Breast epithelium (tissue), 4 donors: ENCODE measurements at regions not wholly inside any gene's neighbourhood (a gene's known extent, or its start where the extent isn't known, plus 50 kb on each side); places are given as distances from the start of the nearest gene placed in this dataset.

Source experiments
- DNase-seq, 2 donors: peaks; one replicate each; pipeline ENCODE4 v3.0.0-alpha.2; 2019; ENCODE audit warnings: low spot score in 2 of 2
- H3K27ac ChIP-seq, 2 donors: fragments of 200-600 bp; sonication (generic) in 1 of 2; one replicate each; pipeline ENCODE4 v1.5.1; 2016 to 2019; ENCODE audit warnings: mild to moderate bottlenecking in 1 of 2
- H3K27me3 ChIP-seq, 2 donors: fragments of 200-600 bp; sonication (generic) in 1 of 2; one replicate each; pipeline versions ENCODE4 v1.5.1 to v1.6.0; 2017 to 2019; ENCODE audit warnings: control low read depth in 1 of 2, mild to moderate bottlenecking in 1 of 2
- H3K36me3 ChIP-seq: fragments of 200-600 bp; one replicate; pipeline ENCODE4 v1.5.1; 2019
- H3K4me1 ChIP-seq, 2 donors: fragments of 200-600 bp; sonication (generic); one replicate each; pipeline ENCODE4 v1.5.1; 2016 to 2019; ENCODE audit warnings: control low read depth in 1 of 2
- H3K4me3 ChIP-seq, 3 donors: fragments of 200-600 bp; sonication (generic); 1 replicate in 2 of 3; 2 replicates in 1 of 3; pipeline ENCODE4 v1.5.1; 2016 to 2019; ENCODE audit warnings: mild to moderate bottlenecking in 3 of 3, moderate library complexity in 2 of 3
- H3K9me3 ChIP-seq, 2 donors: fragments of 200-600 bp; sonication (generic) in 1 of 2; one replicate each; pipeline ENCODE4 v1.5.1; 2016 to 2019; ENCODE audit warnings: control low read depth in 1 of 2
- POLR2A ChIP-seq: fragments of 450-650 bp; IDR thresholded peaks from one replicate; pipeline ENCODE4 v1.6.1; 2016; ENCODE audit warnings: antibody characterized with exemption, mild to moderate bottlenecking, moderate library complexity
- POLR2AphosphoS5 ChIP-seq, 3 donors: sonication (generic); formaldehyde crosslinking; IDR thresholded peaks; one replicate each; pipeline ENCODE4 v1.6.1; 2017; ENCODE audit warnings: antibody characterized with exemption in 3 of 3
- intact Hi-C: fragments of 100-400 bp; cut with DNase I; formaldehyde crosslinking; loops from one replicate; pipeline ENCODE4 v1.15.1; 2023; ENCODE audit warnings: low total_unique reads
- TF ChIP-seq, protein P1 (sequence below), 3 donors: fragments of 450-650 bp; IDR thresholded peaks; one replicate each; pipeline ENCODE4 v1.5.1; 2016 to 2017; ENCODE audit warnings: antibody characterized with exemption in 3 of 3, mild to moderate bottlenecking in 3 of 3, moderate library complexity in 3 of 3

- intact Hi-C loops: loop anchor here (1.0 kb wide), 1 partner anchor 8 kb away; no protein-coding TSS in a partner anchor
- H3K4me3 ChIP-seq: no peak overlapping the region
- H3K9me3 ChIP-seq: no peaks in the 10 kb centered on the region
- no peaks in the 10 kb centered on the region for H3K4me1 ChIP-seq
- no peaks in the 10 kb centered on the region for H3K36me3 ChIP-seq
- TF ChIP-seq POLR2A: no peak
- TF ChIP-seq, protein P1, sequence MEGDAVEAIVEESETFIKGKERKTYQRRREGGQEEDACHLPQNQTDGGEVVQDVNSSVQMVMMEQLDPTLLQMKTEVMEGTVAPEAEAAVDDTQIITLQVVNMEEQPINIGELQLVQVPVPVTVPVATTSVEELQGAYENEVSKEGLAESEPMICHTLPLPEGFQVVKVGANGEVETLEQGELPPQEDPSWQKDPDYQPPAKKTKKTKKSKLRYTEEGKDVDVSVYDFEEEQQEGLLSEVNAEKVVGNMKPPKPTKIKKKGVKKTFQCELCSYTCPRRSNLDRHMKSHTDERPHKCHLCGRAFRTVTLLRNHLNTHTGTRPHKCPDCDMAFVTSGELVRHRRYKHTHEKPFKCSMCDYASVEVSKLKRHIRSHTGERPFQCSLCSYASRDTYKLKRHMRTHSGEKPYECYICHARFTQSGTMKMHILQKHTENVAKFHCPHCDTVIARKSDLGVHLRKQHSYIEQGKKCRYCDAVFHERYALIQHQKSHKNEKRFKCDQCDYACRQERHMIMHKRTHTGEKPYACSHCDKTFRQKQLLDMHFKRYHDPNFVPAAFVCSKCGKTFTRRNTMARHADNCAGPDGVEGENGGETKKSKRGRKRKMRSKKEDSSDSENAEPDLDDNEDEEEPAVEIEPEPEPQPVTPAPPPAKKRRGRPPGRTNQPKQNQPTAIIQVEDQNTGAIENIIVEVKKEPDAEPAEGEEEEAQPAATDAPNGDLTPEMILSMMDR (IDR thresholded peaks at IDR 0.05): no peak
- TF ChIP-seq POLR2AphosphoS5 (IDR thresholded peaks at IDR 0.05): no peak
- DNase-seq: no peak
- H3K27ac ChIP-seq: no peak overlapping the region
- no peaks in the 10 kb centered on the region for H3K27me3 ChIP-seq
Measured at GRCh38 chr16:7765079-7765550, 432.5 kb downstream of the RBFOX1 start.

DNA sequence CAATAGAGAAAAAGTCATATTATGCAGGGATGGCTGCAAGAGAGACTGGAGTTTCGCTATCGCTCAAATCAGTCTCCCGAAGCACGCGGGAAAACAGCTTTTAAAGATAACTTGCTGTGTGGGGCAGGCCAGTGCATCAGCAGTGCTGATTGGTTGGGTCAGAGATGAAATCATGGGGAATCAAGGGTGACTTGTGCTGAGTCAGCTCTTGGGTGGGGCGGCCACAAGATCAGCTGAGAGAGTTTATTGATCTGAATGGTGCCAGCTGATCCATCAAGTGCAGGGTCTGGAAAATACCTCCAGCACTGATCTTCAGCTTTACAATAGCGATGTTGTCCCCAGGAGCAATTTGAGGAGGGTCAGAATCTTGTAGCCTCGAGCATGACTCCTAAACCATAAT is 430.5 kb downstream of the RBFOX1 start:
- H3K27ac ChIP-seq: no peak overlapping the region
- no peaks in the 10 kb centered on the region for H3K4me1 ChIP-seq
- H3K9me3 ChIP-seq: no peaks in the 10 kb centered on the region
- no peaks in the 10 kb centered on the region for H3K27me3 ChIP-seq
- TF ChIP-seq POLR2AphosphoS5 (IDR thresholded peaks at IDR 0.05) (no peak), POLR2A (no peak)
- TF ChIP-seq, protein P1 (IDR thresholded peaks at IDR 0.05): no peak
- no peak overlapping the region for H3K4me3 ChIP-seq
- no peaks in the 10 kb centered on the region for H3K36me3 ChIP-seq
- intact Hi-C loops: no loop called here
- DNase-seq: no peak
